Neuron (in vitro differentiated cells): ENCODE measurements at regions not wholly inside any gene's neighbourhood (a gene's known extent, or its start where the extent isn't known, plus 50 kb on each side); places are given as distances from the start of the nearest gene placed in this dataset.
"Not testable (repeated sequence)": the region's sequence is repeated elsewhere in the genome, so short reads cannot be mapped to it uniquely, and the experiment has no call there.

Experiments
- H2AFZ ChIP-seq: one replicate; pipeline ENCODE4 v1.6.1; 2013; ENCODE audit warnings: low read depth, mild to moderate bottlenecking, inconsistent platforms, low read length, moderate library complexity
- H3K27me3 ChIP-seq: one replicate; pipeline ENCODE4 v1.6.1; 2013; ENCODE audit warnings: low read length; ENCODE audit not compliant: insufficient read depth
- H3K36me3 ChIP-seq: one replicate; pipeline ENCODE4 v1.6.1; 2013; ENCODE audit warnings: low read length; ENCODE audit not compliant: insufficient read depth
- H3K4me1 ChIP-seq: one replicate; pipeline ENCODE4 v1.6.1; 2013; ENCODE audit warnings: low read length; ENCODE audit not compliant: insufficient read depth
- H3K4me3 ChIP-seq: 2 replicates; pipeline ENCODE4 v1.5.1; 2013; ENCODE audit warnings: mild to moderate bottlenecking, low read length, moderate library complexity
- H3K9me3 ChIP-seq: one replicate; pipeline ENCODE4 v1.6.1; 2013; ENCODE audit warnings: low read length

GRCh38 chr1:4076346-4076745, 176.3 kb upstream of the C1orf174 start:
- no peaks in the 10 kb centered on the region for H3K36me3 ChIP-seq
- H3K4me3 ChIP-seq: no peak overlapping the region
- H3K4me1 ChIP-seq: no peaks in the 10 kb centered on the region
- H2AFZ ChIP-seq: no peak overlapping the region
- H3K27me3 ChIP-seq: peaks cover 6% of the 10 kb centered on the region
- no peaks in the 10 kb centered on the region for H3K9me3 ChIP-seq

GRCh38 chr1:4078091-4078962, 178.3 kb upstream of the C1orf174 start:
- peaks cover 12% of the 10 kb centered on the region for H3K27me3 ChIP-seq
- not testable (repeated sequence) for H3K4me3 ChIP-seq, H3K4me1 ChIP-seq, H2AFZ ChIP-seq, H3K36me3 ChIP-seq, H3K9me3 ChIP-seq

GRCh38 chr1:4079815-4080214, 179.7 kb upstream of the C1orf174 start:
- peaks cover 12% of the 10 kb centered on the region for H3K27me3 ChIP-seq
- no peak overlapping the region for H2AFZ ChIP-seq
- no peaks in the 10 kb centered on the region for H3K36me3 ChIP-seq
- no peaks in the 10 kb centered on the region for H3K9me3 ChIP-seq
- H3K4me1 ChIP-seq: no peaks in the 10 kb centered on the region
- no peak overlapping the region for H3K4me3 ChIP-seq

- H3K27me3 ChIP-seq: peaks cover 12% of the 10 kb centered on the region
- no peak overlapping the region for H3K4me3 ChIP-seq
- no peak overlapping the region for H2AFZ ChIP-seq
- no peaks in the 10 kb centered on the region for H3K36me3 ChIP-seq
- no peaks in the 10 kb centered on the region for H3K9me3 ChIP-seq
- no peaks in the 10 kb centered on the region for H3K4me1 ChIP-seq
Measured at GRCh38 chr1:4081806-4082711, 182.0 kb upstream of the C1orf174 start.

- Histone ChIP-seq H2AFZ (no peak overlapping the region), H3K36me3 (no peaks in the 10 kb centered on the region), H3K27me3 (peaks cover 16% of the 10 kb centered on the region), H3K4me3 (no peak overlapping the region), H3K4me1 (no peaks in the 10 kb centered on the region), H3K9me3 (no peaks in the 10 kb centered on the region)
Measured at GRCh38 chr1:4083231-4084047, 183.4 kb upstream of the C1orf174 start.

- no peaks in the 10 kb centered on the region for H3K36me3 ChIP-seq
Measured at GRCh38 chr1:4084048-4084431, 184.0 kb upstream of the C1orf174 start.

GRCh38 chr1:4084446-4084845, 184.4 kb upstream of the C1orf174 start:
- Histone ChIP-seq H3K4me1 (no peaks in the 10 kb centered on the region), H3K27me3 (peaks cover 16% of the 10 kb centered on the region), H3K36me3 (no peaks in the 10 kb centered on the region), H2AFZ (no peak overlapping the region), H3K9me3 (no peaks in the 10 kb centered on the region), H3K4me3 (no peak overlapping the region)

More at GRCh38 chr1:4084048-4084431, 184.0 kb upstream of the C1orf174 start:
- Histone ChIP-seq H3K9me3 (no peaks in the 10 kb centered on the region), H3K4me1 (no peaks in the 10 kb centered on the region), H2AFZ (no peak overlapping the region), H3K27me3 (peaks cover 16% of the 10 kb centered on the region), H3K4me3 (no peak overlapping the region)

- no peaks in the 10 kb centered on the region for H3K36me3 ChIP-seq
- H2AFZ ChIP-seq: no peak overlapping the region
- H3K4me3 ChIP-seq: no peak overlapping the region
- no peaks in the 10 kb centered on the region for H3K9me3 ChIP-seq
- peaks cover 16% of the 10 kb centered on the region for H3K27me3 ChIP-seq
- no peaks in the 10 kb centered on the region for H3K4me1 ChIP-seq
Measured at GRCh38 chr1:4084896-4085295, 184.8 kb upstream of the C1orf174 start.

GRCh38 chr1:4085546-4085945, 185.5 kb upstream of the C1orf174 start:
- peaks cover 16% of the 10 kb centered on the region for H3K27me3 ChIP-seq
- H2AFZ ChIP-seq: no peak overlapping the region
- H3K4me3 ChIP-seq: no peak overlapping the region
- no peaks in the 10 kb centered on the region for H3K4me1 ChIP-seq
- no peaks in the 10 kb centered on the region for H3K9me3 ChIP-seq
- H3K36me3 ChIP-seq: no peaks in the 10 kb centered on the region

GRCh38 chr1:4086085-4086850, 186.2 kb upstream of the C1orf174 start:
- H3K4me1 ChIP-seq: no peaks in the 10 kb centered on the region
- H3K4me3 ChIP-seq: no peak overlapping the region
- peaks cover 16% of the 10 kb centered on the region for H3K27me3 ChIP-seq
- no peak overlapping the region for H2AFZ ChIP-seq
- peaks cover under 1% of the 10 kb centered on the region for H3K9me3 ChIP-seq
- H3K36me3 ChIP-seq: no peaks in the 10 kb centered on the region

- Histone ChIP-seq H3K4me1 (no peaks in the 10 kb centered on the region), H3K9me3 (peaks cover 4% of the 10 kb centered on the region), H3K27me3 (peaks cover 13% of the 10 kb centered on the region), H2AFZ (no peak overlapping the region), H3K4me3 (no peak overlapping the region), H3K36me3 (no peaks in the 10 kb centered on the region)
Measured at GRCh38 chr1:4086921-4087320, 186.8 kb upstream of the C1orf174 start.
